HEK293 (cell line): ENCODE measurements at regions not wholly inside any gene's neighbourhood (a gene's known extent, or its start where the extent isn't known, plus 50 kb on each side); places are given as distances from the start of the nearest gene placed in this dataset.

Experiments used
- CTCF ChIA-PET: fragments of 350-600 bp; formaldehyde crosslinking; extraction: SDS; loops from one replicate; lab custom pipeline; 2021; ENCODE audit warnings: antibody characterized with exemption; lab: Yijun Ruan, JAX
- POLR2A ChIA-PET: fragments of 300-600 bp; formaldehyde crosslinking; extraction: SDS; loops from one replicate; lab custom pipeline; 2020; ENCODE audit warnings: antibody characterized with exemption, inconsistent platforms; lab: Yijun Ruan, JAX
- H3K27ac ChIP-seq: fragments of 200-500 bp; sonication (Bioruptor generic); 2 replicates; pipeline ENCODE4 v1.5.1; 2014; ENCODE audit warnings: low read depth, low read length, control low read depth, inconsistent platforms; ENCODE audit errors: extremely low read depth
- H3K36me3 ChIP-seq, 2 experiments: fragments of 200-500 bp in 1 of 2; sonication (Bioruptor generic) in 1 of 2; 1 replicate in 1 of 2; 2 replicates in 1 of 2; pipeline ENCODE4 v1.5.1; 2014 to 2017; ENCODE audit warnings: inconsistent platforms in 2 of 2, low read length in 2 of 2; ENCODE audit not compliant: control insufficient read depth in 2 of 2, insufficient read depth in 1 of 2
- H3K4me1 ChIP-seq: fragments of 200-500 bp; sonication (Bioruptor generic); 2 replicates; pipeline ENCODE4 v1.5.1; 2014; ENCODE audit warnings: mild to moderate bottlenecking, low read length, inconsistent platforms; ENCODE audit not compliant: control insufficient read depth, insufficient read depth
- H3K4me3 ChIP-seq: 2 replicates; pipeline ENCODE4 v1.5.1; 2011; ENCODE audit warnings: low read depth, mild to moderate bottlenecking, control low read depth, low read length, moderate library complexity
- H3K9me3 ChIP-seq: fragments of 200-500 bp; sonication (Bioruptor generic); 2 replicates; pipeline ENCODE4 v1.5.1; 2014; ENCODE audit warnings: low read depth, low read length, inconsistent platforms; ENCODE audit not compliant: control insufficient read depth, insufficient read depth
- KLF10 ChIP-seq: fragments of 450-650 bp; IDR thresholded peaks from 2 replicates; pipeline ENCODE4 v1.5.1; 2018; ENCODE audit warnings: missing biosample characterization, mild to moderate bottlenecking, missing genetic modification characterization
- YY2 ChIP-seq: fragments of 450-650 bp; formaldehyde crosslinking; IDR thresholded peaks from 2 replicates; pipeline ENCODE4 v1.5.1; 2016; ENCODE audit warnings: missing biosample characterization, missing genetic modification characterization
- ZBTB20 ChIP-seq: fragments of 450-650 bp; formaldehyde crosslinking; IDR thresholded peaks from 2 replicates; pipeline ENCODE4 v1.5.1; 2016; ENCODE audit warnings: missing biosample characterization, missing genetic modification characterization
- ZBTB48 ChIP-seq: fragments of 450-650 bp; formaldehyde crosslinking; IDR thresholded peaks from 2 replicates; pipeline ENCODE4 v1.5.1; 2016; ENCODE audit warnings: missing biosample characterization, missing genetic modification characterization
- ZNF132 ChIP-seq: fragments of 450-650 bp; formaldehyde crosslinking; IDR thresholded peaks from 2 replicates; pipeline ENCODE4 v1.5.1; 2017; ENCODE audit warnings: missing biosample characterization, missing genetic modification characterization, borderline replicate concordance
- ZNF23 ChIP-seq: fragments of 450-650 bp; formaldehyde crosslinking; IDR thresholded peaks from 2 replicates; pipeline ENCODE4 v1.5.1; 2016; ENCODE audit warnings: missing biosample characterization, missing genetic modification characterization, borderline replicate concordance
- ZNF394 ChIP-seq: fragments of 450-650 bp; formaldehyde crosslinking; IDR thresholded peaks from 2 replicates; pipeline ENCODE4 v1.5.1; 2016; ENCODE audit warnings: missing biosample characterization, missing genetic modification characterization, mild to moderate bottlenecking, moderate library complexity, borderline replicate concordance
- ZNF514 ChIP-seq: fragments of 450-650 bp; formaldehyde crosslinking; IDR thresholded peaks from 2 replicates; pipeline ENCODE4 v1.5.1; 2016; ENCODE audit warnings: missing biosample characterization, missing genetic modification characterization
- ZNF544 ChIP-seq: fragments of 450-650 bp; formaldehyde crosslinking; IDR thresholded peaks from 2 replicates; pipeline ENCODE4 v1.5.0; 2017; ENCODE audit warnings: missing biosample characterization, missing genetic modification characterization
- ZNF558 ChIP-seq: fragments of 450-650 bp; formaldehyde crosslinking; IDR thresholded peaks from 2 replicates; pipeline ENCODE4 v1.5.1; 2016; ENCODE audit warnings: missing biosample characterization, missing genetic modification characterization
- ZNF623 ChIP-seq: fragments of 450-650 bp; formaldehyde crosslinking; IDR thresholded peaks from 2 replicates; pipeline ENCODE4 v1.5.1; 2016; ENCODE audit warnings: missing biosample characterization, missing genetic modification characterization
- ZNF660 ChIP-seq: fragments of 450-650 bp; IDR thresholded peaks from 2 replicates; pipeline ENCODE4 v1.5.1; 2018; ENCODE audit warnings: missing biosample characterization, mild to moderate bottlenecking, missing genetic modification characterization
- ZNF837 ChIP-seq: fragments of 450-650 bp; formaldehyde crosslinking; IDR thresholded peaks from 2 replicates; pipeline ENCODE4 v1.5.1; 2016; ENCODE audit warnings: missing biosample characterization, missing genetic modification characterization
- ZSCAN16 ChIP-seq: fragments of 450-650 bp; formaldehyde crosslinking; IDR thresholded peaks from 2 replicates; pipeline ENCODE4 v1.5.1; 2016; ENCODE audit warnings: missing biosample characterization, missing genetic modification characterization
- TF ChIP-seq, protein P1 (sequence below): fragments of 450-650 bp; formaldehyde crosslinking; IDR thresholded peaks from 2 replicates; pipeline ENCODE4 v1.5.1; 2016; ENCODE audit warnings: missing biosample characterization, missing genetic modification characterization
- TF ChIP-seq, protein P2 (sequence below): fragments of 450-650 bp; formaldehyde crosslinking; IDR thresholded peaks from 2 replicates; pipeline ENCODE4 v1.5.1; 2016; ENCODE audit warnings: missing biosample characterization, missing genetic modification characterization
- TF ChIP-seq, protein P3 (sequence below): fragments of 450-650 bp; formaldehyde crosslinking; IDR thresholded peaks from 2 replicates; pipeline ENCODE4 v1.5.1; 2016; ENCODE audit warnings: missing biosample characterization, missing genetic modification characterization, borderline replicate concordance
- TF ChIP-seq, protein P4 (sequence below): fragments of 450-650 bp; formaldehyde crosslinking; IDR thresholded peaks from 2 replicates; pipeline ENCODE4 v1.5.1; 2016; ENCODE audit warnings: missing biosample characterization, missing genetic modification characterization
- TF ChIP-seq, protein P5 (sequence below): fragments of 450-650 bp; formaldehyde crosslinking; IDR thresholded peaks from 2 replicates; pipeline ENCODE4 v1.5.1; 2016; ENCODE audit warnings: missing biosample characterization, missing genetic modification characterization, borderline replicate concordance

DNA sequence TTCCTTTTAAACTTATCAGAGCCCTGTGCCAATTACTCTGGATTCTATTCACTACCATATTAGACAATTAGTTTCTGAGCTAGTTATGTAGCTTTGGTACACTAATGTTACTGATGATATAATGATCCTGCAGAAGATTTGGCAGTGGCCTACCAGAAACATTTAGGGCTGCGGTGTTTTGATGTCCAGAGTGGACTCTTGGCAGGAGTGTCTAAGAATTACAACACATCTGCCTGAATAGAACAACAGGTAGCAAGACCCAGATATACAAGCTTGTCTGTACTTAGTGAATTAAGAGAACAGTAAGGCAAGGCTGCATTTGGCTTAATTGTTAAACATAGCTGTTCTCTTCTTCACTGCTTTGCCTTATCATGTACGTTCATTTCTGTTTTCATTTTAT, 691.6 kb upstream of the FBXO33 start (continued):
- TF ChIP-seq, protein P1, sequence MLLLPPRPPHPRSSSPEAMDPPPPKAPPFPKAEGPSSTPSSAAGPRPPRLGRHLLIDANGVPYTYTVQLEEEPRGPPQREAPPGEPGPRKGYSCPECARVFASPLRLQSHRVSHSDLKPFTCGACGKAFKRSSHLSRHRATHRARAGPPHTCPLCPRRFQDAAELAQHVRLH: no peak
- TF ChIP-seq ZNF132 (tag by site-specific recombination) (no peak), ZNF394 (tag by site-specific recombination) (no peak), ZNF660 (tag by site-specific recombination) (no peak)
- TF ChIP-seq, protein P2, sequence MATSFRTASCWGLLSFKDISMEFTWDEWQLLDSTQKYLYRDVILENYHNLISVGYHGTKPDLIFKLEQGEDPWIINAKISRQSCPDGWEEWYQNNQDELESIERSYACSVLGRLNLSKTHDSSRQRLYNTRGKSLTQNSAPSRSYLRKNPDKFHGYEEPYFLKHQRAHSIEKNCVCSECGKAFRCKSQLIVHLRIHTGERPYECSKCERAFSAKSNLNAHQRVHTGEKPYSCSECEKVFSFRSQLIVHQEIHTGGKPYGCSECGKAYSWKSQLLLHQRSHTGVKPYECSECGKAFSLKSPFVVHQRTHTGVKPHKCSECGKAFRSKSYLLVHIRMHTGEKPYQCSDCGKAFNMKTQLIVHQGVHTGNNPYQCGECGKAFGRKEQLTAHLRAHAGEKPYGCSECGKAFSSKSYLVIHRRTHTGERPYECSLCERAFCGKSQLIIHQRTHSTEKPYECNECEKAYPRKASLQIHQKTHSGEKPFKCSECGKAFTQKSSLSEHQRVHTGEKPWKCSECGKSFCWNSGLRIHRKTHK: no peak
- TF ChIP-seq, protein P3, sequence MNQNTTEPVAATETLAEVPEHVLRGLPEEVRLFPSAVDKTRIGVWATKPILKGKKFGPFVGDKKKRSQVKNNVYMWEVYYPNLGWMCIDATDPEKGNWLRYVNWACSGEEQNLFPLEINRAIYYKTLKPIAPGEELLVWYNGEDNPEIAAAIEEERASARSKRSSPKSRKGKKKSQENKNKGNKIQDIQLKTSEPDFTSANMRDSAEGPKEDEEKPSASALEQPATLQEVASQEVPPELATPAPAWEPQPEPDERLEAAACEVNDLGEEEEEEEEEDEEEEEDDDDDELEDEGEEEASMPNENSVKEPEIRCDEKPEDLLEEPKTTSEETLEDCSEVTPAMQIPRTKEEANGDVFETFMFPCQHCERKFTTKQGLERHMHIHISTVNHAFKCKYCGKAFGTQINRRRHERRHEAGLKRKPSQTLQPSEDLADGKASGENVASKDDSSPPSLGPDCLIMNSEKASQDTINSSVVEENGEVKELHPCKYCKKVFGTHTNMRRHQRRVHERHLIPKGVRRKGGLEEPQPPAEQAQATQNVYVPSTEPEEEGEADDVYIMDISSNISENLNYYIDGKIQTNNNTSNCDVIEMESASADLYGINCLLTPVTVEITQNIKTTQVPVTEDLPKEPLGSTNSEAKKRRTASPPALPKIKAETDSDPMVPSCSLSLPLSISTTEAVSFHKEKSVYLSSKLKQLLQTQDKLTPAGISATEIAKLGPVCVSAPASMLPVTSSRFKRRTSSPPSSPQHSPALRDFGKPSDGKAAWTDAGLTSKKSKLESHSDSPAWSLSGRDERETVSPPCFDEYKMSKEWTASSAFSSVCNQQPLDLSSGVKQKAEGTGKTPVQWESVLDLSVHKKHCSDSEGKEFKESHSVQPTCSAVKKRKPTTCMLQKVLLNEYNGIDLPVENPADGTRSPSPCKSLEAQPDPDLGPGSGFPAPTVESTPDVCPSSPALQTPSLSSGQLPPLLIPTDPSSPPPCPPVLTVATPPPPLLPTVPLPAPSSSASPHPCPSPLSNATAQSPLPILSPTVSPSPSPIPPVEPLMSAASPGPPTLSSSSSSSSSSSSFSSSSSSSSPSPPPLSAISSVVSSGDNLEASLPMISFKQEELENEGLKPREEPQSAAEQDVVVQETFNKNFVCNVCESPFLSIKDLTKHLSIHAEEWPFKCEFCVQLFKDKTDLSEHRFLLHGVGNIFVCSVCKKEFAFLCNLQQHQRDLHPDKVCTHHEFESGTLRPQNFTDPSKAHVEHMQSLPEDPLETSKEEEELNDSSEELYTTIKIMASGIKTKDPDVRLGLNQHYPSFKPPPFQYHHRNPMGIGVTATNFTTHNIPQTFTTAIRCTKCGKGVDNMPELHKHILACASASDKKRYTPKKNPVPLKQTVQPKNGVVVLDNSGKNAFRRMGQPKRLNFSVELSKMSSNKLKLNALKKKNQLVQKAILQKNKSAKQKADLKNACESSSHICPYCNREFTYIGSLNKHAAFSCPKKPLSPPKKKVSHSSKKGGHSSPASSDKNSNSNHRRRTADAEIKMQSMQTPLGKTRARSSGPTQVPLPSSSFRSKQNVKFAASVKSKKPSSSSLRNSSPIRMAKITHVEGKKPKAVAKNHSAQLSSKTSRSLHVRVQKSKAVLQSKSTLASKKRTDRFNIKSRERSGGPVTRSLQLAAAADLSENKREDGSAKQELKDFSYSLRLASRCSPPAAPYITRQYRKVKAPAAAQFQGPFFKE (tag by site-specific recombination): no peak

DNA sequence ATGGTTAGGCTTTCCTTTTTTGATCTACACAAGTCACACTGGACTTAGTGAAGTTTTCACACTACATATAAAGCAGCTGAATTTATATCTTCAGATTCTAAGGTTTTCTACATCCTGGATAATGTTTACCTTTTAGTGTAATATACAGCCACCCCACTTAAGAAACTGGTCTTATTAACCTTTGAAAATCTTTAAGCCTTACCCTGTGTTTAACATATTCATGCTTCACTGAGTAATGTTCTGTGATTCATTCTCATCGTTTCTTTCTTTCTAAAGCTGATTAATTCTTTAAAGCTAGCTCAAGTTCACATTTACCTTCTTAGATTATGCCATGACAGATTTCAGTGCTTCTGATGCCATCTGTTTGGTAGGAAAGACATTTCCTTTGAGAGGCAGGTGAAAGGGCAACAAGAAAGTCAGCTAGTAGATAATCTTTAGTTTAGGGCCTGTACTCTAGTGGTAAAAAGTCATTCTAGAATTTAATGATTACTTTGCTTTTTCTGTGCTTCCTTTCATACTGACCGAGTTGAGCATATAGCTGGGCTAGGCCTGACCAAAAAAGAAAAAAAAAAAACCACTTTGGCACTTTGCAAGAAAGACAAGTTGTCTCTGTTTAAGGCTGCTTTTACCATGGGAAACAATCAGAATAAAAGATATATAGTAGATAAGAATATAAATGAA, 690.9 kb upstream of the FBXO33 start:
- ChIA-PET CTCF (no interaction called here), POLR2A (no interaction called here)
- H3K9me3 ChIP-seq: no peaks in the 10 kb centered on the region
- no peaks in the 10 kb centered on the region for H3K36me3 ChIP-seq
- H3K4me3 ChIP-seq: no peak overlapping the region
- H3K4me1 ChIP-seq: no peaks in the 10 kb centered on the region
- no peak for TF ChIP-seq ZNF544 (tag by site-specific recombination)
- TF ChIP-seq ZSCAN16: no peak
- no peak for TF ChIP-seq ZNF514 (tag by site-specific recombination)
- TF ChIP-seq, protein P4, sequence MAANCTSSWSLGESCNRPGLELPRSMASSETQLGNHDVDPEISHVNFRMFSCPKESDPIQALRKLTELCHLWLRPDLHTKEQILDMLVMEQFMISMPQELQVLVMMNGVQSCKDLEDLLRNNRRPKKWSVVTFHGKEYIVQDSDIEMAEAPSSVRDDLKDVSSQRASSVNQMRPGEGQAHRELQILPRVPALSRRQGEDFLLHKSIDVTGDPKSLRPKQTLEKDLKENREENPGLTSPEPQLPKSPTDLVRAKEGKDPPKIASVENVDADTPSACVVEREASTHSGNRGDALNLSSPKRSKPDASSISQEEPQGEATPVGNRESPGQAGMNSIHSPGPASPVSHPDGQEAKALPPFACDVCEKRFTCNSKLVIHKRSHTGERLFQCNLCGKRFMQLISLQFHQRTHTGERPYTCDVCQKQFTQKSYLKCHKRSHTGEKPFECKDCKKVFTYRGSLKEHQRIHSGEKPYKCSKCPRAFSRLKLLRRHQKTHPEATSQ (tag by site-specific recombination): no peak
- no peak for TF ChIP-seq ZBTB20
- TF ChIP-seq, all 188 proteins: peak for 0
- no peak overlapping the region for H3K27ac ChIP-seq

DNA sequence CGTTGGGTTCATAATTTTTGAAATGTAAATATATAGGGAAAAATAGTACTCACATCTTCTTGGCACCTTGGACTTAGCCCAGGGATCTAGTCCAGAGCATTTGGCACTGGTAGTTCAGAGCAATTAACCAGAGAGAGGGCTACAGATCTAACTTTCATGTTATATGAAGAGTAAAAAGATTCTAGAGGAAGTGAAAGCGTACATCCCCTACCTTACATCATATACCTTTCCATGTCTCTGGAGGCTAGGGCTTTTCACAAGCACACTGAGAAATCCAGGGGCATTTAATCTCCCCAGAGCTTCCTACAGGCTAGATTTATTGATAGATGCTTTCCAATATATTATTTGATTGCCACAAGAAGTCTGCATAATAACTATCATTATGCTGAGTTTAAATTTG, 687.5 kb upstream of the FBXO33 start:
- H3K4me3 ChIP-seq: no peak overlapping the region
- H3K4me1 ChIP-seq: no peaks in the 10 kb centered on the region
- H3K36me3 ChIP-seq: no peaks in the 10 kb centered on the region
- TF ChIP-seq ZNF23 (tag by site-specific recombination) (no peak), ZNF837 (tag by site-specific recombination) (no peak), ZNF558 (tag by site-specific recombination) (no peak), KLF10 (tag by site-specific recombination) (no peak), YY2 (tag by site-specific recombination) (no peak), ZBTB48 (tag by site-specific recombination) (no peak), ZNF623 (tag by site-specific recombination) (no peak)
- TF ChIP-seq, protein P5, sequence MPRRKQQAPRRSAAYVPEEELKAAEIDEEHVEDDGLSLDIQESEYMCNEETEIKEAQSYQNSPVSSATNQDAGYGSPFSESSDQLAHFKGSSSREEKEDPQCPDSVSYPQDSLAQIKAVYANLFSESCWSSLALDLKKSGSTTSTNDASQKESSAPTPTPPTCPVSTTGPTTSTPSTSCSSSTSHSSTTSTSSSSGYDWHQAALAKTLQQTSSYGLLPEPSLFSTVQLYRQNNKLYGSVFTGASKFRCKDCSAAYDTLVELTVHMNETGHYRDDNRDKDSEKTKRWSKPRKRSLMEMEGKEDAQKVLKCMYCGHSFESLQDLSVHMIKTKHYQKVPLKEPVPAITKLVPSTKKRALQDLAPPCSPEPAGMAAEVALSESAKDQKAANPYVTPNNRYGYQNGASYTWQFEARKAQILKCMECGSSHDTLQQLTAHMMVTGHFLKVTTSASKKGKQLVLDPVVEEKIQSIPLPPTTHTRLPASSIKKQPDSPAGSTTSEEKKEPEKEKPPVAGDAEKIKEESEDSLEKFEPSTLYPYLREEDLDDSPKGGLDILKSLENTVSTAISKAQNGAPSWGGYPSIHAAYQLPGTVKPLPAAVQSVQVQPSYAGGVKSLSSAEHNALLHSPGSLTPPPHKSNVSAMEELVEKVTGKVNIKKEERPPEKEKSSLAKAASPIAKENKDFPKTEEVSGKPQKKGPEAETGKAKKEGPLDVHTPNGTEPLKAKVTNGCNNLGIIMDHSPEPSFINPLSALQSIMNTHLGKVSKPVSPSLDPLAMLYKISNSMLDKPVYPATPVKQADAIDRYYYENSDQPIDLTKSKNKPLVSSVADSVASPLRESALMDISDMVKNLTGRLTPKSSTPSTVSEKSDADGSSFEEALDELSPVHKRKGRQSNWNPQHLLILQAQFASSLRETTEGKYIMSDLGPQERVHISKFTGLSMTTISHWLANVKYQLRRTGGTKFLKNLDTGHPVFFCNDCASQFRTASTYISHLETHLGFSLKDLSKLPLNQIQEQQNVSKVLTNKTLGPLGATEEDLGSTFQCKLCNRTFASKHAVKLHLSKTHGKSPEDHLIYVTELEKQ (tag by site-specific recombination): no peak
- POLR2A ChIA-PET: no interaction called here
- no peaks in the 10 kb centered on the region for H3K9me3 ChIP-seq
- H3K27ac ChIP-seq: no peak overlapping the region
- CTCF ChIA-PET: no interaction called here
